SKM-1 (cell line): ENCODE measurements at regions not wholly inside any gene's neighbourhood (a gene's known extent, or its start where the extent isn't known, plus 50 kb on each side); places are given as distances from the start of the nearest gene placed in this dataset.

Experiments
- DNase-seq: peaks from one replicate; lab custom pipeline; 2025; ENCODE audit not compliant: unreplicated experiment; lab: John Stamatoyannopoulos, UW

- DNase-seq = no peak
These were observed 558.3 kb downstream of the NR2F2 start for GRCh38 chr15:96888764-96889163.

- DNase-seq = no peak
These were observed 559.4 kb downstream of the NR2F2 start for GRCh38 chr15:96889734-96890480.

DNA sequence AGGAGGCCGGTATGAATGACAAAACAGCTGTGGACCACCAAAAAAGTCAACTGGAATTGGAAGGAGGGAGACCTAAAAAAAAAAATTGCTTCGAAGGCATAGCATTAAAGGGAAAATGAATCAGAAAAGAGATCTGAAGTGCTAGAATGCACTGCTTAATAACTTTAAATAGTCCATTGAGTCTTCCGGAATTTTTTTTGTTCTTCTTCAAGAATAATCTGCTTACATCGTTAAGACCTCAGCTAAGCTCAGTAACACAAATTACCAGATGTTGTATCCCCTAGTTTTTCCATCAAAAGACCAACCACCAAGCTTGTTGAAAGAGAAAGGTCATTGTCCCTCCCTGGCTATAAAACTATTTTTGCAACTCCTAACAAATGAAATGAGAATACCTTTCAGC is 560.5 kb downstream of the NR2F2 start:
- DNase-seq = no peak

DNA sequence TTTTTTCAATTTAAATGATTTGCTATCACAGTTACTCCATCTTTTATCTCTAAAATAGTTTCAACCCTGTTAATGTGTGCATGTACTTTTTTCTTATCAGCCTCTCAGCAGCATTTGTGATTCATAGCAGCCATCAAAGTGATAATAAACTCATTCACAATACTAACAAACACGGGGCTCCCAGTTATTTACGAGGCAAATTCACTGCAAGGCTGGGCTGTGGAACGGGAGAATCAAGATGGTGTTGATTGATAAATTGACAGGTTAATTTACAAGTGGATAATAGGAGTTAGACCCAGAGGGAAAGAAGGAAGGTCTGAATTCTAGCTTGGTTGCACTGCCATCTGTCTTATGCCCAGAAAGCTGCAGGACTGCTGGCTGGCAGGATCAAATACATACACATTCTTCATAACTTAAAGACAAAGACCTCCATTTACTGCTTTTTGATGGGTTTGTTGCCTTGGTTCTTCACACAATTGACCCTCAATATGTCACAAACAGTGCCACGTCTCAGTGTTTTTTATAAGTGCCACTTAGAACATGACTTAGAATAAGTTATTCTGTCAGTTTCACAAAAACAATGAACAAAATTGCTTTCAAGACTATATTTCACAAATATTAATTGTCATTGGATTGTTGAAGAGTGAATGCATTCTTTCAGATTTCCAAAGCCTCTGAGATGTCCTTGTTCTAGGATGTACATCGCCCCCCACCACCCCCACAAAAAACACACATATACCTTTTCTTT is 562.8 kb downstream of the NR2F2 start:
- DNase-seq = no peak

GRCh38 chr15:96894659-96895058 is 564.2 kb downstream of the NR2F2 start:
- no peak for DNase-seq

DNA sequence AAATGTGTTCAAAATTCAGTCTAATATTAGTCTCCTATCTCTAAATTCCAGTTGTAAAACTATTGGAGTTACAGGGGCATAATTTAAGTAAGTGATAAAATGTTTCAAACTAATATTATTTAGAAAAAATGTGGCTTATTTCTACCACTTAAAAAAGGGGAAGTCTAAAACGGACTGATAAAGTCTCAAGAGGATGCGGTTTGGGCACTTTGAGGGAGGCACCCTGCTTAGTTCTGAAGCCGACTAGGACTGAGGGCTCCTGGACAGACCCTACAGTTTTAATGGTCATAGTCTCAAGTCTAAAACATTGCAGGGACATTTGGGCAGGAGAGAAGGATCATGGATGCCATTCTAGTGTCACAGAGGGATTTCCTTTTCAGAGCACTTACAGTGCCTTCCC is 566.3 kb downstream of the NR2F2 start:
- DNase-seq = peak; percentile 49

DNA sequence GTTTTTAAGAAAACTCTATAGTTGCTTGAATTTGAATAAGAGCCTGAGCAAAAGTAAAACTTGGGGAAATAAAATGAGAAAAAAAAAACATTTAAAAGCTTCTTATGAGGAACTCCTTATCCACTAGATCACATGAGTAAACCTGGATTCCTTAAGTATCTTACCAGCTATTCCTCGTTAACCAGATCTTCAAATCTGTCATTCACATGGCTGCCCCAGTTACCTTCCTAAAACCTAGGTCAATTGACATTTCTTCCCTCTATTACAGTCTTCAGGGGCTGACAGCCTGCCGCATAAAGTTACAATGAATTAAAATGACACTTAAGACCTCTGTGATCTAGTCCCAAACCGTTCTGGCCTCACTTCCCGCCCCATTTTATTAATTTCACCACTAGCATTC is 583.6 kb downstream of the NR2F2 start:
- no peak for DNase-seq

DNA sequence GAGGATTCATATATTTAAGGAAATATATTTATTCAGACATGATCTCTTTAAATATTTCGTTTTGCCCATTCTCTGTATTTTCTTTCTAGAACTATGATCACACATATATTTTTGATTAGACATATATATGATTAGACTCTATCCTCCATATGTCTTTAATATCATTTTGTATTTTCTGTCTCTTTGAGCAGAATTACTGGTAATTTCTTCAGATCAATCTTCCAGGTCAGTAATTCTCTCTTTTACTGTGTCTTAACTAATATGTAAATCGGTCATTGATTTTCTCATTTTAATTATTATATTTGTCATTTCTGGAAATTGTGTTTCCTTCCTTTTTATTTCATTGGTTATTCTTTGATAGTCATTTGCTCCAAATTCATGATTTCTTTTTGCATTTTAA is 586.2 kb downstream of the NR2F2 start:
- DNase-seq = no peak

DNA sequence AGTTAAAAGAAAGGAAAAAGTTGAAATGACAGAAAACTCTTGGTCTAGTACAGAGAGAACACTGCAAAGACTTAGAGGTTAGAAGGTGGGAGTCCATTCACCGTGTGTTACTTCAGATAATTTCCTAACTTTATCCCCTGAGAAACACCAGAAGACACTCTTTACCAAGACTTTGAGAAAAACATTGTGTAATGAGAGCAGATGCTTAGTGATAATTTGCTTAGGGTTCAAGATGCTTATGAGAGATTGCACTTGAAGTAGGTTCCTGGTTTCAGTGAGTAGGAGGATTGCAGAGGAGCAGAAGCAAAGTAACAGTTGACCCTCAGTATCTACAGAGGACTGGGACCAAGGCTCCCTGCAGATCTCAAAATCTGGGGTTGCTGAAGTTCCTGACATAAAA is 594.1 kb downstream of the NR2F2 start:
- no peak for DNase-seq

DNA sequence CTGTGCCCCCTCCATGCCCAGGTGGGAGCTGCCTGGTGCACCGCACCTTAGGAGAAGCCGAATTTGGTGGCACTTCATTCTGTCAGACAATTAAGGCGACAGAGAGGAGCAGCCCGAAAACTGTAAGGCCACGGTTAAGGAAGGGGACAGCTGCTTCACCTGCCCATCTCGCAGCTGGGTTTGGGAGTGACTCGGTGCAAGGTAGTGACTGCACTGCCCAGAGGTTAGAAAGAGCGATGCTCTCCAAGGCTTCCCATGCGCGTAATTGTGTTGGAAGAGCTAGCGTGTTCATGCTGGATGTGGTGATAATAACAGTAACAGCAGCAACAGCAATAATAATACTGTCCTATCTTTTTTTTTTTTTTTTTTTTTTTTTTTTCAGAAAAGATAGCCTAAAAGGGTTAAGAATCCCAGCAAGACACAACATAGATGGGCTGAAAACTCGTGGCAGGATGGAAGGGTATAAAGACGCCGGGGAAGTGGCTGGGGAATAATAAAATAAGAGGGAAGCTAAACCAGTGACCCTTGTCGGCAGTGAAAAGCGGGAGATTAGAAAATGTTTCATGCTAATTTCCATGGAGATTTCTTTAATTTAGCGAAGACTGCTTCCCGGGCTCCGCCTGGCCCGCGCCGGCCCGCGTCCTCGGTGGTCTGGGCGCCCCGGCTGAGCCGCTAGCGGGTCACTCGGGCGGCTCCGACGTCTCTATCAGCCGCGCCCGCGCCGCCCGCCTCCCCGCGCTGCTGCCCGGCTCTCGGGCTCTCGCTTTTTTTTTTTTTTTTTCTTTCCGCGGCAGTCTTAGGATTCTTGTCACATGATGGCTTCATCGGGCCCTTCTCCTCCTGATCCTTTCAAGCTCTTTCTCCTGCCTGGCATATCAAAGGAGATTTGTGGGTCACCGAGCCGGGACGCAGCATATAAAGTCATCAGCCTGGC is 617.1 kb downstream of the NR2F2 start:
- DNase-seq = no peak

- DNase-seq = no peak
These were observed 618.5 kb downstream of the NR2F2 start for GRCh38 chr15:96948981-96949380.

DNA sequence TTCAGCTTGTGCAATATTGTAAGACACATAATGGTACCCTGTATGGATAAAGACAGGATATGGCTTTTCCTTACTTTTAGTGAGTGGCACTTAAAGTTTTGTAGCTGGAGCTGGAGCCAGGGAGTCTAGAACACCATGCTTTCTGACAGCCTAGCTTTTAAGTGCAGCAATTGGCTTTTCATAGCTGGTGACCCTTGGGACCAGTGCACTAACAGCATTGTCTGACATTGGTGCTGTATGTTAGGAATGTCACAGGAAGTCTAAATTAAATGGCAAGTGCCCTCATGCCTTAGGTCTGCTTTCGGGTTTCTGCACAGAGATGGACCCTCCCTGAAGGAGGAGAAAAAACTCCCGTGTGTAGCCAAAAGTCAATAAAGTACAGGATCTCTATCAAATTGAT is 628.2 kb downstream of the NR2F2 start:
- no peak for DNase-seq

- no peak for DNase-seq
These were observed 629.0 kb downstream of the NR2F2 start for GRCh38 chr15:96959501-96959900.

DNA sequence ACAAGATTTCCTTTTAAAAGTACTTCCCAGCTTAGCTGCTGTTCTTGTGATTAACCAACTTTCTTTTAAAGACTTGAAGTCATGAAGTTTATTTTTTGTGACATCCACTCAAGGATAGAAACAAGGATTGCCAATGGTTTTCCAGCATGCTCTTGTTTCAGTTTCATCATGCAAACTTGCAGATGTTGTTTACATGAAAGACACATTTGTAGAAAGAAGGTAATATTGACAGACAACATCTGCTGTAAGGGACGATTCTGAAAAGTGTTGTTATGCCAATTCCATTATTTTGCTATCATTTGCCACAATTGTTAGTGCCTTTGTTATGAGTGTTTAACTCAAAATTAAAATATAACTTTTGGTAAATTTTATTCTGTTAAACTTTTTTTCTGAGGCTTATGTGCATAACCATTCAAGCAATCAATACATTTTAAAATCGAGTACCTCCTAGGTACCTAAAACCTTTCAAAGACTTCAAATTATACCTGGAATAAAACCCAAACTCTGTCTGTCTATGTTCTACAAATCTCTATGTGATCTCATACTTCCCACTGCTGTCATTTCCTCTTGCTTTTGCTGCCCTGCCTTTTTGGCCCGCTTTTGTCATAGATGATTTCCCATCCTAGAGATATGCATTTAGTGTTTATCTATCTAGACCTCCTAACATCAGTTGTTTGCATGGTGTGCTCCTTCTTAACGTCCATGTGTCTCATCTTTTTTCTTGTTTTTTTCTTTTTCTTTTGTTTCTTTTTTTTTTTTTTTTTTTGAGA is 630.4 kb downstream of the NR2F2 start:
- DNase-seq = no peak

- no peak for DNase-seq
These were observed 636.1 kb downstream of the NR2F2 start for GRCh38 chr15:96966554-96966953.

DNA sequence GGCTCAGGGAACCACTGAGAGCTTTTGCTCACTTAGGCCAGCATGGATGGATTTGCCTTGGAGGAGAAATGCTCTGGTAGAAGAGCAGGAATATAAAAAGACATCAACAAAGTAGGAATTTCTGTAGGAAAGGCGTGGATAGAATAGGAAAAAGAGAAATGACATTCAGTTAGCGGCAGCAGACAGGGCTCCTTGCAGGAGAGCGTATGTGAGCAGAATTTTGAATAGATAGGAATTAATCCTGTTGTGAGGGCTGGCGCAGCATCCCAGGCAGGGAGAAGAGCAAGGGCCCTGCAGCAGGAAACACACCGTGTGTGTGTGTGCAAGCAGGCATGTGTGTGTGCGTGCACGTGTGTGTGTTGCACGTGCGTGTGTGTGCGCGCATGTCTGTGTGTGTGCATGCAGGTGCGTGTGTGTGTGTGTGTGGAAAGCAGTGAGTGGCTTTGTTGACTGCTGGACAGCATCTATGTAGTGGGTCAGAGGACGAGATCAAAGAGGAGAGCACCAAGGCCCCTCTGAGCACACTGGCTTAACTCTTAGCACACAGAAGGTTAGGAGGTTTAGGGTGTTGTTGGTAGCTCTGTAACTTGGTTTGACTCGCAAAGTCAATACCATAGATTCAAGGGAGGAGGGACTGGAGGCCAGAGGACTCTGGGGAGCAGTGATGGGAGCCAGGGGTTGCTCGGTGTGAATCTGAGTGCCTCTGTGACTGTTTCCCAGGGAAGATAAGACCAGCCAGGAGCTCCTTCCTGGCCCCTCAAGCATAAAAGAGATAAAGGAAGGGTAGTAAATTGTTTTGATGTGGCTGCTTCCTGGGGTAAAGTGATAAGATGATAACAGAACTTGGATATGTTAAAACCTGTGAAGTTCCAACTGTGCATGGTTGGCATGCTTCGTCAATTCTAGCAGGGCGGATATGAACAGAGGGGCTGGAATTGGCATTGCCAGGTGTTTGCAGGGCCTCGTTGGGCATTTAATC is 639.5 kb downstream of the NR2F2 start:
- DNase-seq = no peak

- no peak for DNase-seq
These were observed 641.7 kb downstream of the NR2F2 start for GRCh38 chr15:96972201-96972600.

DNA sequence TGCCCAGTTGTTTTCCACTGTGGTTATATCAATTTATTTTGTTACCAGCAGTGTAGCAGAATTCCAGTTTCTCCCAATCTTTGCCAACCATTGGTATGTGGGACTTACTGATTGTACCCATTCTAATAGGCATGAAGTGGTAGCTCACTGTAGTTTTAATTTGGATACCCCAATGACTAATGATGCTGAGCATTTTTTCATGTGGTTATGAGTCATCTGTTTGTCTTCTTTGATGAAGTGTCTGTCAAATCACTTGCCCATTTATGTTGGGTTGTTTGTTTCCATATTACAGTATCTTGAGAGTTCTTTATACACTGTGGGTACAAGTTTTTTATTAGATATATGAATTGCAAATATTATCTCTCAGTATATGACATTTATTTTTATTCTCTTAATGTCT is 644.3 kb downstream of the NR2F2 start:
- no peak for DNase-seq

DNA sequence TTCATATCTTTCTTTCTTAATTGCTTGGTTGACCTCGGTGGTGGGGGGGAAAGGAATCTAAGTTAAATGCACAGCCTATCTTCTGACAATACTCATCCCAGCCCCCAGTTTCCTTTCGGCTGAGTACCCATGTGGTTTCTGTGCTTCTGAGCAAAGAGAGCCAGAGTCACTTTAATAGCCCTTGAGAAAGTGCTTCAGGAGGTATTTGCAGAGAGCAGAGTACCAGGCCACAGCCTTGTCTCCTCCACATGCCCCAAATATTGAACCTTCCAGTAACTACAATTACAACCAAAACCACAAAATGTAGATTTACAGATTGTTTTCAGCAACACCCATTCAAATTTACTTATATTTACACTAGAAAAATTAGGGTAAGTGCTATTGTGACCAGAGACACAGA is 647.4 kb downstream of the NR2F2 start:
- no peak for DNase-seq
